Left lobe of liver (tissue), 2 donors: ENCODE measurements at regions not wholly inside any gene's neighbourhood (a gene's known extent, or its start where the extent isn't known, plus 50 kb on each side); places are given as distances from the start of the nearest gene placed in this dataset.

Source experiments
- ATAC-seq: fragments of 200-7000 bp; cut with Tn5 transposase; one replicate; pipeline ENCODE4 v1.9.1; 2020; ENCODE audit warnings: mild to moderate bottlenecking, moderate library complexity
- DNase-seq: peaks from one replicate; pipeline ENCODE4 v3.0.0-alpha.2; 2020; ENCODE audit warnings: low spot score
- donor health status: DM: no; HTN: no; CAD: no; lungs with moderate emphysema.
- donor health status: DM: no; HTN: yes; CAD: no.

DNA sequence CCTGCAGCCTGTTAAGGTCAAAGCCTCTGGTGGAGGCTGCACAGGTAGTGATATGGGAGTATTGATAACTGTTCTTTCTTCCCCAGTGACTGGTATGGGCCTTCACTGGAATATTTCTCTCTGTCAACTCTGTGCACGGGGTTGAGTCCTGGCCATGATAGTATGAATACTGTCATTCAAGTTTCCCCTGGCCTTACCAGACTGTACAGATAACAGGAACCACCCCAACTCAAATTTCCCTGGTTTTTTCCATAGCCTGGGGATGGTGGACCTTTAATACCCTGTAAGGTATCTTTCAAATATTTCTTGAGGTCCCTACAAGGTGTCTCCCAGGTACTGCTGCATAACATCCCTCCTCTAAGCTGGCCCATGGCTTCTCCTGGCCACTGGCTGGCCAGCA, 51.4 kb upstream of the TNFAIP3 start:
- ATAC-seq (no peak), DNase-seq (no peak)

DNA sequence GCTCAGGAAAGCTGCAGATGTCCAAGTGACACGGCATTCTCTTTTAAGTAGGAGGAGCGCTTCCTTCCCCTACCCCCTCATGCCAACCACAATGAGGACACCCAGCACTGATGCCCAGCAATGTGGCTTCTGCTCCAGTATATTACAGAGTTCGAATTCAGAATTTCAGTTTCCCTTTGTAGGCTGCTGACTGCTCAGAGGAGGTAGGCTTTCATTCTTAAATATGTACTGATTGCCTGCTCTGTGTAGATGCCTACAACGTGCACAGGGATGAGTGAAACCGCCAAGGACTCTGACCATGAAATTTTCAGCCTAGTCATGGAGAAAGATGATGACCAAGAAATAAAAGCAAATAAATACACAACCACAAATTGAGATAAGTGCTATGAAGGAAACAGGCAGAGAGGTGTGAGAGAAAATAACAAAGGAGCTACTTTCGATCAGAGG, 50.9 kb upstream of the TNFAIP3 start:
- no peak for DNase-seq
- no peak for ATAC-seq

DNA sequence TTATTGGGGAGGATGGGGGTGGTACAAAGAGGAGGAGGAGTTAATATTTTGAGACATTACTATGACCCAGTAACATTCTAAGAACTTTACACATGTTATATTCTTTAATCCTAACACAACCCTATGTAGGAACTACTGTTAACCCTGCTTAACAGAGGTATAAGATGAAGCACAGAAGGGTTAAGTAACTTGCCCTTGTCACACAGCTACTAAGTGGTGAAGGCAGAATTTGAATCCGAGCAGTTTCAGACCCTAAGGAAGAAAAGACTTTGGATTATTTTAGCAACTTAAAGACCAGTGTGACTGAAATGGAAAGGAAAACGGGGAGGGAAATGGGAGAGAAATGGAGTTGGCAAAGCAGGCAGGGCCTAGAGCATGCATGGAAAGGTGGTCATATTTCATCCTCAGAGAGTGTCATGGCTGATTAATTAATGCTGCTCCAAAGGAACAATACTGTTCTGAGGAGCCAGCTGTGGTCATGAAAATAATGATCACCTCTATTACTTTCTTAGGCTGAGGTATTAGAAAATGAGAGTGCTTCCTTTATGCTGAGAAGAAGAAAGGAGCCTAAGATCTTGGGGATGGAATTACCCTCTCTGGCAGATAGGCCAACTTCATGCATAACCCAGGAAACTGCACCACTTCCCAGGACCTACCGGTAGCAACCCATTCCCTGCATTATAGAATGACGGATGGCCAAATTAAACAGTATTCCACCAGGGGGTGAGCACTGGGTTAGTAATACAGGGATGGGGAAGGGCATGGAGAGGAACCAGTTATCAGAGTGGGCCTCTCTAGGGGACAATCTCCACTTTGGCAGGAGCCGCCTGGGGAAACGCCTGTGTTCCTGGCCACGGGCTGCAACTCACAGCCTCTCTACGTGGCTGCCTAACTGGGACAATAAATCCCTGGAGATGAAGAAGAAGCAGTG, 50.1 kb upstream of the TNFAIP3 start:
- DNase-seq (no peak), ATAC-seq (no peak)
